ENCODE measurements at regions not wholly inside any gene's neighbourhood (a gene's known extent, or its start where the extent isn't known, plus 50 kb on each side); places are given as distances from the start of the nearest gene placed in this dataset.

- no peak for TF ChIP-seq POLR2AphosphoS5 (IDR thresholded peaks at IDR 0.05)
- no peak for TF ChIP-seq CTCF (IDR thresholded peaks at IDR 0.05)
- no peak for TF ChIP-seq POLR2A (IDR thresholded peaks at IDR 0.05)
Measured at GRCh38 chr15:101543431-101543830, 53.9 kb upstream of the PCSK6 start.
